ENCODE measurements at regions not wholly inside any gene's neighbourhood (a gene's known extent, or its start where the extent isn't known, plus 50 kb on each side); places are given as distances from the start of the nearest gene placed in this dataset.

- Mint-ChIP-seq H3K4me3 (no peak overlapping the region), H3K4me1 (ENCODE audit: low read depth) (peaks cover 10% of the 10 kb centered on the region), H3K27me3 (ENCODE audit: low read depth) (peaks cover 16% of the 10 kb centered on the region), H3K36me3 (ENCODE audit: low read depth) (no peaks in the 10 kb centered on the region), H3K9me3 (peaks cover 4% of the 10 kb centered on the region), H3K27ac (no peak overlapping the region)
- CTCF ChIA-PET: interaction anchor here (0.8 kb wide), 1 partner anchor 483 kb away, joined by 3 read pairs; no protein-coding TSS in a partner anchor
- intact Hi-C loops (cut with micrococcal nuclease): loop anchor here (2.0 to 10.0 kb wide), 2 partner anchors 381 to 601 kb away; partner anchors contain the start of genes PUM3 and VLDLR
- no peak for DNase-seq
Measured at GRCh38 chr9:2243666-2244555, 228.8 kb downstream of the SMARCA2 start.

- H3K4me3 Mint-ChIP-seq: no peak overlapping the region
- peaks cover 4% of the 10 kb centered on the region for H3K9me3 Mint-ChIP-seq
- H3K27ac Mint-ChIP-seq: no peak overlapping the region
- intact Hi-C loops (cut with micrococcal nuclease): loop anchor here (10.0 kb wide), 1 partner anchor 377 kb away; the partner anchor contains the start of gene VLDLR
- no peaks in the 10 kb centered on the region for H3K36me3 Mint-ChIP-seq (ENCODE audit: low read depth)
- peaks cover 7% of the 10 kb centered on the region for H3K27me3 Mint-ChIP-seq (ENCODE audit: low read depth)
- CTCF ChIA-PET: interaction anchor here (0.9 kb wide), 1 partner anchor 20 kb away, joined by 3 read pairs; no protein-coding TSS in a partner anchor
- DNase-seq: no peak
- H3K4me1 Mint-ChIP-seq (ENCODE audit: low read depth): peaks cover 4% of the 10 kb centered on the region
Measured at GRCh38 chr9:2247340-2247739, 232.2 kb downstream of the SMARCA2 start.

- intact Hi-C loops (cut with micrococcal nuclease): loop anchor here (10.0 kb wide), 1 partner anchor 376 kb away; the partner anchor contains the start of gene VLDLR
- CTCF ChIA-PET: no interaction called here
- Mint-ChIP-seq H3K27me3 (ENCODE audit: low read depth) (peaks cover 4% of the 10 kb centered on the region), H3K36me3 (ENCODE audit: low read depth) (no peaks in the 10 kb centered on the region), H3K4me3 (no peak overlapping the region), H3K9me3 (peaks cover 4% of the 10 kb centered on the region), H3K27ac (no peak overlapping the region), H3K4me1 (ENCODE audit: low read depth) (no peaks in the 10 kb centered on the region)
- no peak for DNase-seq
Measured at GRCh38 chr9:2248768-2249265, 233.7 kb downstream of the SMARCA2 start.

GRCh38 chr9:2253636-2254580 is 238.8 kb downstream of the SMARCA2 start:
- Mint-ChIP-seq H3K4me1 (ENCODE audit: low read depth) (no peaks in the 10 kb centered on the region), H3K27me3 (ENCODE audit: low read depth) (peaks cover 7% of the 10 kb centered on the region), H3K4me3 (no peak overlapping the region), H3K27ac (no peak overlapping the region), H3K36me3 (ENCODE audit: low read depth) (no peaks in the 10 kb centered on the region), H3K9me3 (no peaks in the 10 kb centered on the region)
- DNase-seq: no peak
- CTCF ChIA-PET: no interaction called here
- intact Hi-C loops (cut with micrococcal nuclease): no loop called here

DNA sequence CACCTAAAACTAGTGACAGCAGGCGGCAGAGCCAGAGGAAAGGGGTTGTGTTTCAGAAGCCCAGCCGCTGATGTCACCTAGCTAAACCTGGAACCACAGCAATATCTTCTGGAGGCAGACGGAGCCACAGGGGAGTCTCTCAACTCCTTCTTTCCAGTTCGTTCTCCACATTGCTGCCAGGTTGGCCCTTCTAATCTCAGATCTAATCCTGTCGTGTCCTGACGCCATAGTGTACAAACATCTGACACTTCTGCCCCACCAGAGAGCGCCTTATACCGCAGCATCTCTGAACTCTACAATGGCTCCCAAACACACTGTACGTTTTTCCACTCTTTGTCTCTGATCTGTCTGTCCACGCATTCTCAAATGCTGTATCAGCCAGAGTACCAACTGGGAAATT is 240.0 kb downstream of the SMARCA2 start:
- no peak for DNase-seq
- H3K27me3 Mint-ChIP-seq (ENCODE audit: low read depth): peaks cover 7% of the 10 kb centered on the region
- CTCF ChIA-PET: no interaction called here
- H3K4me1 Mint-ChIP-seq (ENCODE audit: low read depth): no peaks in the 10 kb centered on the region
- H3K27ac Mint-ChIP-seq: no peak overlapping the region
- intact Hi-C loops (cut with micrococcal nuclease): no loop called here
- H3K9me3 Mint-ChIP-seq: no peaks in the 10 kb centered on the region
- H3K4me3 Mint-ChIP-seq: no peak overlapping the region
- H3K36me3 Mint-ChIP-seq (ENCODE audit: low read depth): no peaks in the 10 kb centered on the region

- H3K4me1 Mint-ChIP-seq (ENCODE audit: low read depth): no peaks in the 10 kb centered on the region
- peaks cover 11% of the 10 kb centered on the region for H3K27me3 Mint-ChIP-seq (ENCODE audit: low read depth)
- H3K4me3 Mint-ChIP-seq: no peak overlapping the region
- no peak for DNase-seq
- H3K27ac Mint-ChIP-seq: no peak overlapping the region
- no peaks in the 10 kb centered on the region for H3K36me3 Mint-ChIP-seq (ENCODE audit: low read depth)
- intact Hi-C loops (cut with micrococcal nuclease): no loop called here
- H3K9me3 Mint-ChIP-seq: no peaks in the 10 kb centered on the region
- CTCF ChIA-PET: interaction anchor here (0.7 kb wide), 1 partner anchor 20 kb away, joined by 3 read pairs; no protein-coding TSS in a partner anchor
Measured at GRCh38 chr9:2257248-2257929, 242.2 kb downstream of the SMARCA2 start.

GRCh38 chr9:2260417-2261306 is 245.5 kb downstream of the SMARCA2 start:
- CTCF ChIA-PET: interaction anchor here (0.6 kb wide), 1 partner anchor 11 kb away, joined by 5 read pairs; no protein-coding TSS in a partner anchor
- peak; percentile 6 for DNase-seq
- intact Hi-C loops (cut with micrococcal nuclease): no loop called here
- Mint-ChIP-seq H3K36me3 (ENCODE audit: low read depth) (no peaks in the 10 kb centered on the region), H3K4me1 (ENCODE audit: low read depth) (peaks cover 4% of the 10 kb centered on the region), H3K27ac (no peak overlapping the region), H3K27me3 (ENCODE audit: low read depth) (peaks cover 6% of the 10 kb centered on the region), H3K9me3 (no peaks in the 10 kb centered on the region), H3K4me3 (no peak overlapping the region)

DNA sequence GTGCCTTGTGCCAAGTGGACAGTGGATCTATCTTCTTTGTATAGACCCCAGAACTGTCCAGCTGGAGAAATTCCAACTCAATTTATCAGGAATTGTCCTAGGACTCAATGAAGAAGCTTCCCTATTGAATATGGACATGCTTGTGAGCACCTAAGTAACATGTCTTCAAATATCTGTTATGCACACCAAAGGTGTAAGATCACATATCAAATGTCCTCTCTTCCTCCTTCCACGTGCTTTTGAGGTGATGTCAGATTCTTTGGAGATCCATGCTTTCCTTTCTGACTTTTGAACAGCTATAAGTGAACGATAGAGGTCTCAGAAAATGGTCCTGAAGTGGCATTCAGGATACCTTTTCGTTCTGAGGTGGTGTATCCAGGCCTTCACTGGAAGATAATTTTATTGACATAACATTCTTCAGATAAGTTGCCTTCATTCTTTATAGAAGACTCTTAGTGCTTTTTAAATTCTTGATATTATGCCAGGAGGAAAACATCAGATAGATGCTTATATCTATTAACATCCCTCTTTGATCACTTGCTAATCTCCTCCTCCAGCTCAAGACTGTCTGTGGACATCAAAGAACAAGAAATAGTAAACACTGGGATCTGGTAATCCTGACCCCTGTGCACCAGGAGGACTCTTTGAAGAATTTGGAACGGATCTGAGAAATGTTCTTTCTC is 246.4 kb downstream of the SMARCA2 start:
- CTCF ChIA-PET: no interaction called here
- Mint-ChIP-seq H3K9me3 (no peaks in the 10 kb centered on the region), H3K4me3 (no peak overlapping the region), H3K36me3 (ENCODE audit: low read depth) (no peaks in the 10 kb centered on the region), H3K27me3 (ENCODE audit: low read depth) (peaks cover 5% of the 10 kb centered on the region), H3K27ac (no peak overlapping the region), H3K4me1 (ENCODE audit: low read depth) (peaks cover 4% of the 10 kb centered on the region)
- intact Hi-C loops (cut with micrococcal nuclease): no loop called here
- DNase-seq: no peak

GRCh38 chr9:2262386-2263071 is 247.4 kb downstream of the SMARCA2 start:
- H3K4me3 Mint-ChIP-seq: no peak overlapping the region
- intact Hi-C loops (cut with micrococcal nuclease): no loop called here
- no peaks in the 10 kb centered on the region for H3K36me3 Mint-ChIP-seq (ENCODE audit: low read depth)
- peaks cover 4% of the 10 kb centered on the region for H3K4me1 Mint-ChIP-seq (ENCODE audit: low read depth)
- peaks cover 5% of the 10 kb centered on the region for H3K27me3 Mint-ChIP-seq (ENCODE audit: low read depth)
- H3K27ac Mint-ChIP-seq: no peak overlapping the region
- no peak for DNase-seq
- no peaks in the 10 kb centered on the region for H3K9me3 Mint-ChIP-seq
- CTCF ChIA-PET: no interaction called here

DNA sequence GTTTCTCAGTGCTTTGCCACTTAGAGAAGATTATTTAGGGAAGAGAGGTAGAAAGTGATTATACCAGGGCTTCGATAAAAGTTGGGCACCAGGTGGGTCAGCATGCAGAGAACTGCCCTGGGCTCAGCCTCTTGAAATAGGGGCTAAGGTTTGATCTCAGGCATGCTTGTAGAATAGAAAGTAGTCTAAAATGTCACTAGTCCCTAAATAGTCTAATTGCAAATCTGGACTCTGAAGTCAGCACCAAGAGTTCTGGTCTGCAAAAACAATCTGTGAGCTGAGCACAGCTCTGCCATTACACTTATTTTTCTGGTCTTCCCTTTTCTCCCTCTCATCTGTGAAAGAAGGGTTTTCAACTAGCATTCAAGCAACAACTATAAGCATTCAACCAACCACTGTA is 248.0 kb downstream of the SMARCA2 start:
- intact Hi-C loops (cut with micrococcal nuclease): no loop called here
- Mint-ChIP-seq H3K4me1 (ENCODE audit: low read depth) (peaks cover 4% of the 10 kb centered on the region), H3K27ac (no peak overlapping the region), H3K36me3 (ENCODE audit: low read depth) (no peaks in the 10 kb centered on the region), H3K9me3 (no peaks in the 10 kb centered on the region), H3K27me3 (ENCODE audit: low read depth) (peaks cover 5% of the 10 kb centered on the region), H3K4me3 (no peak overlapping the region)
- no peak for DNase-seq
- CTCF ChIA-PET: no interaction called here
